HEK293 (cell line): ENCODE measurements at regions not wholly inside any gene's neighbourhood (a gene's known extent, or its start where the extent isn't known, plus 50 kb on each side); places are given as distances from the start of the nearest gene placed in this dataset.

Experiments
- CTCF ChIA-PET: fragments of 350-600 bp; formaldehyde crosslinking; extraction: SDS; loops from one replicate; lab custom pipeline; 2021; ENCODE audit warnings: antibody characterized with exemption; lab: Yijun Ruan, JAX
- POLR2A ChIA-PET: fragments of 300-600 bp; formaldehyde crosslinking; extraction: SDS; loops from one replicate; lab custom pipeline; 2020; ENCODE audit warnings: antibody characterized with exemption, inconsistent platforms; lab: Yijun Ruan, JAX
- H3K27ac ChIP-seq: fragments of 200-500 bp; sonication (Bioruptor generic); 2 replicates; pipeline ENCODE4 v1.5.1; 2014; ENCODE audit warnings: low read depth, low read length, control low read depth, inconsistent platforms; ENCODE audit errors: extremely low read depth
- H3K36me3 ChIP-seq, 2 experiments: fragments of 200-500 bp in 1 of 2; sonication (Bioruptor generic) in 1 of 2; 1 replicate in 1 of 2; 2 replicates in 1 of 2; pipeline ENCODE4 v1.5.1; 2014 to 2017; ENCODE audit warnings: inconsistent platforms in 2 of 2, low read length in 2 of 2; ENCODE audit not compliant: control insufficient read depth in 2 of 2, insufficient read depth in 1 of 2
- H3K4me1 ChIP-seq: fragments of 200-500 bp; sonication (Bioruptor generic); 2 replicates; pipeline ENCODE4 v1.5.1; 2014; ENCODE audit warnings: mild to moderate bottlenecking, low read length, inconsistent platforms; ENCODE audit not compliant: control insufficient read depth, insufficient read depth
- H3K4me3 ChIP-seq: 2 replicates; pipeline ENCODE4 v1.5.1; 2011; ENCODE audit warnings: low read depth, mild to moderate bottlenecking, control low read depth, low read length, moderate library complexity
- H3K9me3 ChIP-seq: fragments of 200-500 bp; sonication (Bioruptor generic); 2 replicates; pipeline ENCODE4 v1.5.1; 2014; ENCODE audit warnings: low read depth, low read length, inconsistent platforms; ENCODE audit not compliant: control insufficient read depth, insufficient read depth
- GLI2 ChIP-seq: fragments of 450-650 bp; formaldehyde crosslinking; IDR thresholded peaks from 2 replicates; pipeline ENCODE4; 2017; ENCODE audit warnings: missing biosample characterization, missing genetic modification characterization, low read depth, borderline replicate concordance
- GLIS1 ChIP-seq: fragments of 450-650 bp; formaldehyde crosslinking; IDR thresholded peaks from 2 replicates; pipeline ENCODE4 v1.5.1; 2016; ENCODE audit warnings: missing biosample characterization, missing genetic modification characterization
- KLF8 ChIP-seq: fragments of 450-650 bp; formaldehyde crosslinking; IDR thresholded peaks from 2 replicates; pipeline ENCODE4 v1.5.1; 2016; ENCODE audit warnings: missing biosample characterization, missing genetic modification characterization
- OSR2 ChIP-seq: fragments of 450-650 bp; formaldehyde crosslinking; IDR thresholded peaks from 2 replicates; pipeline ENCODE4 v1.5.1; 2016; ENCODE audit warnings: missing biosample characterization, missing genetic modification characterization
- SALL2 ChIP-seq: fragments of 450-650 bp; formaldehyde crosslinking; IDR thresholded peaks from 2 replicates; pipeline ENCODE4 v1.5.0; 2017; ENCODE audit warnings: missing biosample characterization, mild to moderate bottlenecking, missing genetic modification characterization, borderline replicate concordance
- WT1 ChIP-seq: fragments of 450-650 bp; formaldehyde crosslinking; IDR thresholded peaks from 2 replicates; pipeline ENCODE4 v1.5.1; 2016; ENCODE audit warnings: missing biosample characterization, missing genetic modification characterization
- ZBTB21 ChIP-seq: fragments of 450-650 bp; formaldehyde crosslinking; IDR thresholded peaks from 2 replicates; pipeline ENCODE4 v1.5.1; 2017; ENCODE audit warnings: missing biosample characterization, missing genetic modification characterization
- ZFHX2 ChIP-seq: fragments of 450-650 bp; formaldehyde crosslinking; conservative IDR thresholded peaks from 2 replicates; pipeline ENCODE4 v1.5.1; 2016; ENCODE audit warnings: missing biosample characterization, missing genetic modification characterization
- ZNF239 ChIP-seq: fragments of 450-650 bp; formaldehyde crosslinking; IDR thresholded peaks from 2 replicates; pipeline ENCODE4 v1.5.1; 2016; ENCODE audit warnings: missing biosample characterization, missing genetic modification characterization
- ZNF433 ChIP-seq: fragments of 450-650 bp; formaldehyde crosslinking; IDR thresholded peaks from 2 replicates; pipeline ENCODE4 v1.5.1; 2016; ENCODE audit warnings: missing biosample characterization, missing genetic modification characterization, low read depth
- ZNF521 ChIP-seq: fragments of 450-650 bp; formaldehyde crosslinking; IDR thresholded peaks from 2 replicates; pipeline ENCODE4 v1.5.1; 2017; ENCODE audit warnings: missing biosample characterization, mild to moderate bottlenecking, missing genetic modification characterization
- ZNF544 ChIP-seq: fragments of 450-650 bp; formaldehyde crosslinking; IDR thresholded peaks from 2 replicates; pipeline ENCODE4 v1.5.0; 2017; ENCODE audit warnings: missing biosample characterization, missing genetic modification characterization
- ZNF561 ChIP-seq: fragments of 450-650 bp; IDR thresholded peaks from 2 replicates; pipeline ENCODE4 v1.5.1; 2018; ENCODE audit warnings: missing biosample characterization, missing genetic modification characterization, borderline replicate concordance
- ZNF654 ChIP-seq: fragments of 450-650 bp; formaldehyde crosslinking; IDR thresholded peaks from 2 replicates; pipeline ENCODE4 v1.5.1; 2016; ENCODE audit warnings: low read depth, missing biosample characterization, missing genetic modification characterization
- ZNF660 ChIP-seq: fragments of 450-650 bp; IDR thresholded peaks from 2 replicates; pipeline ENCODE4 v1.5.1; 2018; ENCODE audit warnings: missing biosample characterization, mild to moderate bottlenecking, missing genetic modification characterization
- ZNF830 ChIP-seq: fragments of 450-650 bp; IDR thresholded peaks from 2 replicates; pipeline ENCODE4 v1.5.0; 2018; ENCODE audit warnings: missing biosample characterization, missing genetic modification characterization, low read depth, mild to moderate bottlenecking, moderate library complexity
- ZSCAN16 ChIP-seq: fragments of 450-650 bp; formaldehyde crosslinking; IDR thresholded peaks from 2 replicates; pipeline ENCODE4 v1.5.1; 2016; ENCODE audit warnings: missing biosample characterization, missing genetic modification characterization
- ZSCAN30 ChIP-seq: fragments of 450-650 bp; IDR thresholded peaks from 2 replicates; pipeline ENCODE4 v1.5.1; 2018; ENCODE audit warnings: missing biosample characterization, mild to moderate bottlenecking, missing genetic modification characterization, moderate library complexity
- TF ChIP-seq, protein P1 (sequence below): fragments of 450-650 bp; formaldehyde crosslinking; IDR thresholded peaks from 2 replicates; pipeline ENCODE4 v1.5.1; 2016; ENCODE audit warnings: missing biosample characterization, missing genetic modification characterization
- TF ChIP-seq, protein P2 (sequence below): fragments of 450-650 bp; formaldehyde crosslinking; IDR thresholded peaks from 2 replicates; pipeline ENCODE4 v1.5.1; 2017; ENCODE audit warnings: missing biosample characterization, missing genetic modification characterization
- TF ChIP-seq, protein P3 (sequence below): fragments of 450-650 bp; formaldehyde crosslinking; IDR thresholded peaks from 2 replicates; pipeline ENCODE4 v1.5.1; 2016; ENCODE audit warnings: missing biosample characterization, missing genetic modification characterization, borderline replicate concordance
- TF ChIP-seq, protein P4 (sequence below): fragments of 450-650 bp; formaldehyde crosslinking; IDR thresholded peaks from 2 replicates; pipeline ENCODE4 v1.5.1; 2016; ENCODE audit warnings: missing biosample characterization, missing genetic modification characterization
- TF ChIP-seq, protein P5 (sequence below): IDR thresholded peaks from 2 replicates; pipeline ENCODE4 v1.6.1; 2011; ENCODE audit warnings: mild to moderate bottlenecking, low read depth, low read length, borderline replicate concordance
- TF ChIP-seq, protein P6 (sequence below): fragments of 450-650 bp; IDR thresholded peaks from 2 replicates; pipeline ENCODE4 v1.5.1; 2018; ENCODE audit warnings: missing biosample characterization, mild to moderate bottlenecking, missing genetic modification characterization

DNA sequence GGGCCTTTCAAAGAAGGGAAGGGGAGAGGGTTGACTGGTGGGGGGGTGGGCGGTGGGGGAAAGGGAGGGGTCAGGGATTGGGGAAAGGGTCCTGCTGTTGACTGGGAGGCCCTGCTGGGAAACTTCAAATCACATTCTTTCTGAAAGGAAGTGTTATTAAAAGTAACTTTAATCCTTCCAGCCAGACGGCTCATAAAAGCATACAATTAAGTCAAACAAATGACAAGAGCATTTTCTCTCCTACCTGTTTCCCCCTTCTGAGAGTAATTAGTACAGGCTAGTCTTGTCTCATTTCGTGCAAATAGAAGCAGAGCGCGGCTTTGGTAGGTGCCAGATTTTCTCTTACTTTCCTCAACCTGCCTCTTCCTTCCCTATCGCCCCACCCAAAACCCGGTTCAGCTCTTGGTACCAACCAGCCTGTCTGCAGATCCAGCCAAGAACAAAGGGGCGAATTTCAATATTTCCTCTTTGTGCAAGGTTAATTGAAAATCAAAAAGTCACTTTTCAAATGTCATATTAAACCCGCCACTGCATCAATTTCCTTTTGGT lies 2112.6 kb upstream of the PIK3C3 start (continued):
- TF ChIP-seq, protein P1, sequence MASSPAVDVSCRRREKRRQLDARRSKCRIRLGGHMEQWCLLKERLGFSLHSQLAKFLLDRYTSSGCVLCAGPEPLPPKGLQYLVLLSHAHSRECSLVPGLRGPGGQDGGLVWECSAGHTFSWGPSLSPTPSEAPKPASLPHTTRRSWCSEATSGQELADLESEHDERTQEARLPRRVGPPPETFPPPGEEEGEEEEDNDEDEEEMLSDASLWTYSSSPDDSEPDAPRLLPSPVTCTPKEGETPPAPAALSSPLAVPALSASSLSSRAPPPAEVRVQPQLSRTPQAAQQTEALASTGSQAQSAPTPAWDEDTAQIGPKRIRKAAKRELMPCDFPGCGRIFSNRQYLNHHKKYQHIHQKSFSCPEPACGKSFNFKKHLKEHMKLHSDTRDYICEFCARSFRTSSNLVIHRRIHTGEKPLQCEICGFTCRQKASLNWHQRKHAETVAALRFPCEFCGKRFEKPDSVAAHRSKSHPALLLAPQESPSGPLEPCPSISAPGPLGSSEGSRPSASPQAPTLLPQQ (tag by site-specific recombination): no peak
- TF ChIP-seq KLF8: no peak
- no peak for TF ChIP-seq OSR2
- TF ChIP-seq, protein P2, sequence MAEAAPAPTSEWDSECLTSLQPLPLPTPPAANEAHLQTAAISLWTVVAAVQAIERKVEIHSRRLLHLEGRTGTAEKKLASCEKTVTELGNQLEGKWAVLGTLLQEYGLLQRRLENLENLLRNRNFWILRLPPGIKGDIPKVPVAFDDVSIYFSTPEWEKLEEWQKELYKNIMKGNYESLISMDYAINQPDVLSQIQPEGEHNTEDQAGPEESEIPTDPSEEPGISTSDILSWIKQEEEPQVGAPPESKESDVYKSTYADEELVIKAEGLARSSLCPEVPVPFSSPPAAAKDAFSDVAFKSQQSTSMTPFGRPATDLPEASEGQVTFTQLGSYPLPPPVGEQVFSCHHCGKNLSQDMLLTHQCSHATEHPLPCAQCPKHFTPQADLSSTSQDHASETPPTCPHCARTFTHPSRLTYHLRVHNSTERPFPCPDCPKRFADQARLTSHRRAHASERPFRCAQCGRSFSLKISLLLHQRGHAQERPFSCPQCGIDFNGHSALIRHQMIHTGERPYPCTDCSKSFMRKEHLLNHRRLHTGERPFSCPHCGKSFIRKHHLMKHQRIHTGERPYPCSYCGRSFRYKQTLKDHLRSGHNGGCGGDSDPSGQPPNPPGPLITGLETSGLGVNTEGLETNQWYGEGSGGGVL: no peak
- no peak for TF ChIP-seq GLIS1 (tag by site-specific recombination)
- no peak for TF ChIP-seq ZBTB21 (tag by site-specific recombination)

DNA sequence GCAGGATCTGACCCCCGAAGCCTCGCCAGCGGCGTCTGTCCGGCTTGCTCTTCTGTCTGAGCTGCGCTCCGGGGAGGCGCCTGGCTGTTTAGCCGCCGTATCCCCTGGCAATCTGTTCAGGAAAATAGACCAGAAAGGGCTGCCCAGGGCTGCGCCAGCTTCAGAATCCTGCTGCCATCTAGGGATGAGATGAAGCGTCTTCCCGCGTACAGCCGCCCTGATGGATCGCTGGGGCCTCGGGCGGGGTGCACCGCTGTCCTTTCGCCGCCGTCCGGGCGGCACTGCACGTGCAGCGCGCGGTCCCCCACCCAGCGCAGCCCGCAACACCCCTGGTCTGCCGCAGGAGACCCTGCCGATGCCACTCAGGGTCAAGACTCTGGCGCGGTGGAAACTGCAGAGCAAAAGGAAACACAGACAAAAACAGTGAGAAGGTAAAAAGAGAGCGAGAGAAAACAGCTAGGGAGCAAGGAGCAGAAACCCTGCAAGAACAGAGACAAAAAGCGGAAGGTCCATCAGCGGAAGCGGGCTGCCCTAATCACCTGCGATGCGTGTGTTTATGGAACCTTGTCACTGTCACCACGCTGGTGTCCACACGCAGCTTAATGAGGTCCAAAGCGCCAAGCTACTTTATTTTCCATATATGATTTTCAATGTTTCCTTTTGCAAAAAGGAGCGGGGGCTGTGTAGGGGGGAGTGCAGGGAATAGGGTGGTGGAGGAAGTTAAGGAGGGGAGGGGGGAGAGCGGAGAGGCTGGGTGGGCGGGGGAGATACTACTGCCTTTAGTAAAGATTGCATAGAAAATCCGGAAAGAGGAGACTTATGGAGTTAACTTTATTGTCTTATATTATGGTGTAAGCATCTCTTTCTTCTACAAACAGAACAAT lies 2113.3 kb upstream of the PIK3C3 start:
- no peaks in the 10 kb centered on the region for H3K9me3 ChIP-seq
- peak overlapping the region; percentile 39 for H3K4me3 ChIP-seq
- no peaks in the 10 kb centered on the region for H3K4me1 ChIP-seq
- no peak overlapping the region for H3K27ac ChIP-seq
- no peaks in the 10 kb centered on the region for H3K36me3 ChIP-seq
- CTCF ChIA-PET: interaction anchor here (0.6 to 1.5 kb wide), 6 partner anchors 10 to 677 kb away, joined by 3 to 4 read pairs (median 3); no protein-coding TSS in a partner anchor
- POLR2A ChIA-PET: no interaction called here
- no peak for TF ChIP-seq ZNF660 (tag by site-specific recombination)
- no peak for TF ChIP-seq ZNF239 (tag by site-specific recombination)
- no peak for TF ChIP-seq GLI2
- TF ChIP-seq ZNF830 (tag by site-specific recombination): no peak
- no peak for TF ChIP-seq ZNF544
- 0 out of 2 replicates have a peak, but pooled peaks have one; percentile 17 for TF ChIP-seq ZSCAN30 (tag by site-specific recombination)
- peak; percentile 62 for TF ChIP-seq ZNF654
- no peak for TF ChIP-seq ZFHX2 (tag by site-specific recombination)
- TF ChIP-seq ZNF561 (tag by site-specific recombination): 0 out of 2 replicates have a peak, but pooled peaks have one; percentile 47
- TF ChIP-seq, protein P3, sequence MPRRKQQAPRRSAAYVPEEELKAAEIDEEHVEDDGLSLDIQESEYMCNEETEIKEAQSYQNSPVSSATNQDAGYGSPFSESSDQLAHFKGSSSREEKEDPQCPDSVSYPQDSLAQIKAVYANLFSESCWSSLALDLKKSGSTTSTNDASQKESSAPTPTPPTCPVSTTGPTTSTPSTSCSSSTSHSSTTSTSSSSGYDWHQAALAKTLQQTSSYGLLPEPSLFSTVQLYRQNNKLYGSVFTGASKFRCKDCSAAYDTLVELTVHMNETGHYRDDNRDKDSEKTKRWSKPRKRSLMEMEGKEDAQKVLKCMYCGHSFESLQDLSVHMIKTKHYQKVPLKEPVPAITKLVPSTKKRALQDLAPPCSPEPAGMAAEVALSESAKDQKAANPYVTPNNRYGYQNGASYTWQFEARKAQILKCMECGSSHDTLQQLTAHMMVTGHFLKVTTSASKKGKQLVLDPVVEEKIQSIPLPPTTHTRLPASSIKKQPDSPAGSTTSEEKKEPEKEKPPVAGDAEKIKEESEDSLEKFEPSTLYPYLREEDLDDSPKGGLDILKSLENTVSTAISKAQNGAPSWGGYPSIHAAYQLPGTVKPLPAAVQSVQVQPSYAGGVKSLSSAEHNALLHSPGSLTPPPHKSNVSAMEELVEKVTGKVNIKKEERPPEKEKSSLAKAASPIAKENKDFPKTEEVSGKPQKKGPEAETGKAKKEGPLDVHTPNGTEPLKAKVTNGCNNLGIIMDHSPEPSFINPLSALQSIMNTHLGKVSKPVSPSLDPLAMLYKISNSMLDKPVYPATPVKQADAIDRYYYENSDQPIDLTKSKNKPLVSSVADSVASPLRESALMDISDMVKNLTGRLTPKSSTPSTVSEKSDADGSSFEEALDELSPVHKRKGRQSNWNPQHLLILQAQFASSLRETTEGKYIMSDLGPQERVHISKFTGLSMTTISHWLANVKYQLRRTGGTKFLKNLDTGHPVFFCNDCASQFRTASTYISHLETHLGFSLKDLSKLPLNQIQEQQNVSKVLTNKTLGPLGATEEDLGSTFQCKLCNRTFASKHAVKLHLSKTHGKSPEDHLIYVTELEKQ (tag by site-specific recombination): no peak
- TF ChIP-seq, protein P4, sequence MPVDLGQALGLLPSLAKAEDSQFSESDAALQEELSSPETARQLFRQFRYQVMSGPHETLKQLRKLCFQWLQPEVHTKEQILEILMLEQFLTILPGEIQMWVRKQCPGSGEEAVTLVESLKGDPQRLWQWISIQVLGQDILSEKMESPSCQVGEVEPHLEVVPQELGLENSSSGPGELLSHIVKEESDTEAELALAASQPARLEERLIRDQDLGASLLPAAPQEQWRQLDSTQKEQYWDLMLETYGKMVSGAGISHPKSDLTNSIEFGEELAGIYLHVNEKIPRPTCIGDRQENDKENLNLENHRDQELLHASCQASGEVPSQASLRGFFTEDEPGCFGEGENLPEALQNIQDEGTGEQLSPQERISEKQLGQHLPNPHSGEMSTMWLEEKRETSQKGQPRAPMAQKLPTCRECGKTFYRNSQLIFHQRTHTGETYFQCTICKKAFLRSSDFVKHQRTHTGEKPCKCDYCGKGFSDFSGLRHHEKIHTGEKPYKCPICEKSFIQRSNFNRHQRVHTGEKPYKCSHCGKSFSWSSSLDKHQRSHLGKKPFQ (tag by site-specific recombination): no peak
- no peak for TF ChIP-seq WT1 (tag by site-specific recombination)
- TF ChIP-seq SALL2 (tag by site-specific recombination): no peak
- no peak for TF ChIP-seq ZNF521
- TF ChIP-seq ZNF433 (tag by site-specific recombination): no peak
- TF ChIP-seq, protein P5, sequence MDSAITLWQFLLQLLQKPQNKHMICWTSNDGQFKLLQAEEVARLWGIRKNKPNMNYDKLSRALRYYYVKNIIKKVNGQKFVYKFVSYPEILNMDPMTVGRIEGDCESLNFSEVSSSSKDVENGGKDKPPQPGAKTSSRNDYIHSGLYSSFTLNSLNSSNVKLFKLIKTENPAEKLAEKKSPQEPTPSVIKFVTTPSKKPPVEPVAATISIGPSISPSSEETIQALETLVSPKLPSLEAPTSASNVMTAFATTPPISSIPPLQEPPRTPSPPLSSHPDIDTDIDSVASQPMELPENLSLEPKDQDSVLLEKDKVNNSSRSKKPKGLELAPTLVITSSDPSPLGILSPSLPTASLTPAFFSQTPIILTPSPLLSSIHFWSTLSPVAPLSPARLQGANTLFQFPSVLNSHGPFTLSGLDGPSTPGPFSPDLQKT: no peak
- TF ChIP-seq, protein P6, sequence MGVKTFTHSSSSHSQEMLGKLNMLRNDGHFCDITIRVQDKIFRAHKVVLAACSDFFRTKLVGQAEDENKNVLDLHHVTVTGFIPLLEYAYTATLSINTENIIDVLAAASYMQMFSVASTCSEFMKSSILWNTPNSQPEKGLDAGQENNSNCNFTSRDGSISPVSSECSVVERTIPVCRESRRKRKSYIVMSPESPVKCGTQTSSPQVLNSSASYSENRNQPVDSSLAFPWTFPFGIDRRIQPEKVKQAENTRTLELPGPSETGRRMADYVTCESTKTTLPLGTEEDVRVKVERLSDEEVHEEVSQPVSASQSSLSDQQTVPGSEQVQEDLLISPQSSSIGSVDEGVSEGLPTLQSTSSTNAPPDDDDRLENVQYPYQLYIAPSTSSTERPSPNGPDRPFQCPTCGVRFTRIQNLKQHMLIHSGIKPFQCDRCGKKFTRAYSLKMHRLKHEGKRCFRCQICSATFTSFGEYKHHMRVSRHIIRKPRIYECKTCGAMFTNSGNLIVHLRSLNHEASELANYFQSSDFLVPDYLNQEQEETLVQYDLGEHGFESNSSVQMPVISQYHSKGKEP: no peak
- no peak for TF ChIP-seq ZSCAN16 (tag by site-specific recombination)
